ENCODE measurements at regions not wholly inside any gene's neighbourhood (a gene's known extent, or its start where the extent isn't known, plus 50 kb on each side); places are given as distances from the start of the nearest gene placed in this dataset.

DNA sequence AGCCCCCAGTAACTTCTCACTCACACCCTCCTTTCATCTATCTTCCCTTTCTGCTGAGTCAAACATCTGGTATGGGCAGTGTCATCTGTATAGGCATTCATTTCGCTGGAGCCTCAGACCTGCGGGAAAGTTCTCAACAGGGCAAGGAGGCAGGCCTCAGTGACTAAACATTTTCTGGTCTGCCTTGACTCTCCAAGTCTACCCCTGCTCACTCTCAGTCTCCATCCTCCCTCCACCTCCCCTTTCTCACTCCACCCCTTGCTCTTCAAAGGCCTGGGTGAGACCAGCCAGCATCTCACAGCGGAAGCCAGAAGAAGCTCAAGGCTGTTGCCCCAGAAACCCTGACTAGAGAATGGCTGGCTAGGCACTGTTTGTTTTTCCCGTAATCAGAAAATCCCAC, 105.0 kb upstream of the BEND6 start:
- Histone ChIP-seq H3K9ac (ENCODE audit: insufficient read depth, low read depth, low read length) (no peak overlapping the region), H3K79me2 (ENCODE audit: insufficient read depth, low read length) (no peaks in the 10 kb centered on the region), H4K20me1 (ENCODE audit: insufficient read depth, low read length) (no peaks in the 10 kb centered on the region), H3K36me3 (replicated peaks in 1 of 2; ENCODE audit: control insufficient read depth in 1 of 2, insufficient read depth in 2 of 2, low read length in 2 of 2) (no peaks in the 10 kb centered on the region), H3K27ac (ENCODE audit: extremely low read length, insufficient read depth, low read length) (no peak overlapping the region), H3K4me3 (replicated peaks in 1 of 3; ENCODE audit: insufficient read depth in 1 of 3, low read depth in 2 of 3, low read length in 3 of 3) (no peak overlapping the region), H3K27me3 (ENCODE audit: control insufficient read depth in 1 of 2, insufficient read depth in 2 of 2, low read length in 2 of 2) (no peaks in the 10 kb centered on the region), H3K4me1 (ENCODE audit: insufficient read depth, low read length) (no peaks in the 10 kb centered on the region), H2AFZ (ENCODE audit: low read length) (no peak overlapping the region), H3K4me2 (ENCODE audit: low read depth, low read length) (no peak overlapping the region), H3K9me3 (ENCODE audit: low read length) (no peaks in the 10 kb centered on the region)
- ChIA-PET CTCF (ENCODE audit: low intra/inter-chr PET ratio, low total read pairs) (no interaction called here), POLR2A (no interaction called here)
- DNase-seq (ENCODE audit: low spot score): no peak
- no TSS peak for BruUV-seq (replicated peaks)
- WGBS (ENCODE audit: low lambda C conversion rate): 48% methylated on average over 4 of the region's 4 CpGs
- intact Hi-C loops (cut with micrococcal nuclease; ENCODE audit: unreplicated experiment): loop anchor here (2.0 to 5.0 kb wide), 3 partner anchors 93 to 493 kb away; no protein-coding TSS in a partner anchor
- TF ChIP-seq MAFF (IDR thresholded peaks at IDR 0.05; ENCODE audit: low read depth, low read length) (peak; percentile 58; the same call in 1 of the 2 replicates), GLI4 (CRISPR knock-in tag; IDR thresholded peaks at IDR 0.05; ENCODE audit: borderline replicate concordance) (no peak), CREM (IDR thresholded peaks at IDR 0.05) (no peak), CREM (CRISPR knock-in tag; IDR thresholded peaks at IDR 0.05) (no peak), MAFK (conservative IDR thresholded peaks at IDR 0.05 in 1 of 2, IDR thresholded peaks at IDR 0.05 in 1 of 2; ENCODE audit: low read length in 2 of 2) (peak; percentile 51 to 60; a peak in 3 of 4 replicates)
- FAIRE-seq: no peak
- in situ Hi-C loops (cut with HindIII; ENCODE audit: extremely low pct_ligation_motif_present, low pct_unique_long_range_greater_than_20kb): loop anchor here (5.0 to 10.0 kb wide), 2 partner anchors 138 to 215 kb away; no protein-coding TSS in a partner anchor
- ATAC-seq: no peak; the same call in 2 of the 3 replicates

DNA sequence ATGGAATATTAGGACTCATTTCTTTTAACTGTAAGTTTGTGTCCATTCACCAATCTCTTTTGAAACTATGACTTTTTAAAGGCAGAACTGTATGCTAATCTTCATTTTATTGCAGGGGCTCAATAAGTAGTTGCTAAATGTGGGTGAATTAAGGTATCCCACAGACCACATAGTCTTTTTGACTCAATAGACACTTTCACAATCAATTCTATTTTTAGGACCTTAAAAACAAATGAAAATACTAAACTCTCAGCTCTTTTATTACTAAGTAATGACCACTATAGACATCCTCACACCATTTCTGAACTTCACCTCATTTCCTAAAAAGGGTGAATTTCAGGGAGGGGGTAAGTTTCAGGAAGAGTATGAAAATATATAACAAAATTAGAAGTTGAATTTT, 106.8 kb upstream of the BEND6 start:
- Histone ChIP-seq H3K79me2 (ENCODE audit: insufficient read depth, low read length) (no peaks in the 10 kb centered on the region), H3K9me3 (ENCODE audit: low read length) (no peaks in the 10 kb centered on the region), H2AFZ (ENCODE audit: low read length) (no peak overlapping the region), H3K4me1 (ENCODE audit: insufficient read depth, low read length) (peaks cover 1% of the 10 kb centered on the region; the same call in 1 of the 2 replicates), H3K4me2 (ENCODE audit: low read depth, low read length) (no peak overlapping the region), H3K27ac (ENCODE audit: extremely low read length, insufficient read depth, low read length) (no peak overlapping the region), H3K27me3 (ENCODE audit: control insufficient read depth in 1 of 2, insufficient read depth in 2 of 2, low read length in 2 of 2) (peaks cover under 1% of the 10 kb centered on the region in 2 experiments; a peak in 2 of 5 replicates), H3K4me3 (replicated peaks in 1 of 3; ENCODE audit: insufficient read depth in 1 of 3, low read depth in 2 of 3, low read length in 3 of 3) (no peak overlapping the region), H3K9ac (ENCODE audit: insufficient read depth, low read depth, low read length) (no peak overlapping the region), H4K20me1 (ENCODE audit: insufficient read depth, low read length) (no peaks in the 10 kb centered on the region), H3K36me3 (replicated peaks in 1 of 2; ENCODE audit: control insufficient read depth in 1 of 2, insufficient read depth in 2 of 2, low read length in 2 of 2) (no peaks in the 10 kb centered on the region)
- DNase-seq (ENCODE audit: low spot score) (no peak), FAIRE-seq (no peak), ATAC-seq (no peak)
- in situ Hi-C loops (cut with HindIII; ENCODE audit: extremely low pct_ligation_motif_present, low pct_unique_long_range_greater_than_20kb): loop anchor here (5.0 to 10.0 kb wide), 2 partner anchors 136 to 213 kb away; no protein-coding TSS in a partner anchor
- intact Hi-C loops (cut with micrococcal nuclease; ENCODE audit: unreplicated experiment): loop anchor here (5.0 kb wide), 1 partner anchor 491 kb away; no protein-coding TSS in a partner anchor
- CTCF ChIA-PET (ENCODE audit: low intra/inter-chr PET ratio, low total read pairs): no interaction called here
- POLR2A ChIA-PET: no interaction called here
- TF ChIP-seq ZNF326 (CRISPR knock-in tag; IDR thresholded peaks at IDR 0.05; ENCODE audit: borderline replicate concordance): no peak
- no peak for TF ChIP-seq MLLT10 (CRISPR knock-in tag; IDR thresholded peaks at IDR 0.05)
- TF ChIP-seq ZNF138 (CRISPR knock-in tag; IDR thresholded peaks at IDR 0.05; ENCODE audit: low read depth): no peak
- TF ChIP-seq MYNN (CRISPR knock-in tag; IDR thresholded peaks at IDR 0.05; ENCODE audit: low read depth): no peak
- TF ChIP-seq ZNF781 (CRISPR knock-in tag; IDR thresholded peaks at IDR 0.05; ENCODE audit: borderline replicate concordance, not compliant biosample characterization): no peak
- no peak for TF ChIP-seq ZNF460 (CRISPR knock-in tag; IDR thresholded peaks at IDR 0.05; ENCODE audit: borderline replicate concordance)
- no peak for TF ChIP-seq FOXA1 (IDR thresholded peaks at IDR 0.05)
- no peak for TF ChIP-seq FOXA1 (CRISPR knock-in tag; IDR thresholded peaks at IDR 0.05)
- no peak for TF ChIP-seq U2AF2 (IDR thresholded peaks at IDR 0.05; ENCODE audit: low read depth, low read length)
- no peak for TF ChIP-seq SETDB1 (CRISPR knock-in tag; IDR thresholded peaks at IDR 0.05; ENCODE audit: borderline replicate concordance)
- TF ChIP-seq ZNF292 (CRISPR knock-in tag; IDR thresholded peaks at IDR 0.05; ENCODE audit: borderline replicate concordance, low read depth): no peak
- TF ChIP-seq, protein P1, sequence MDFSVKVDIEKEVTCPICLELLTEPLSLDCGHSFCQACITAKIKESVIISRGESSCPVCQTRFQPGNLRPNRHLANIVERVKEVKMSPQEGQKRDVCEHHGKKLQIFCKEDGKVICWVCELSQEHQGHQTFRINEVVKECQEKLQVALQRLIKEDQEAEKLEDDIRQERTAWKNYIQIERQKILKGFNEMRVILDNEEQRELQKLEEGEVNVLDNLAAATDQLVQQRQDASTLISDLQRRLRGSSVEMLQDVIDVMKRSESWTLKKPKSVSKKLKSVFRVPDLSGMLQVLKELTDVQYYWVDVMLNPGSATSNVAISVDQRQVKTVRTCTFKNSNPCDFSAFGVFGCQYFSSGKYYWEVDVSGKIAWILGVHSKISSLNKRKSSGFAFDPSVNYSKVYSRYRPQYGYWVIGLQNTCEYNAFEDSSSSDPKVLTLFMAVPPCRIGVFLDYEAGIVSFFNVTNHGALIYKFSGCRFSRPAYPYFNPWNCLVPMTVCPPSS (IDR thresholded peaks at IDR 0.05): no peak
- TF ChIP-seq ZNF674 (CRISPR knock-in tag; IDR thresholded peaks at IDR 0.05; ENCODE audit: low read depth): no peak
- BruUV-seq (replicated peaks): no TSS peak

All from HepG2 (cell line).